Activated naive CD4-positive, alpha-beta T cell treated with Interleukin-2 at 50 U/mL for 16 hours (primary cell): ENCODE measurements at regions not wholly inside any gene's neighbourhood (a gene's known extent, or its start where the extent isn't known, plus 50 kb on each side); places are given as distances from the start of the nearest gene placed in this dataset.
"Not testable (repeated sequence)": the region's sequence is repeated elsewhere in the genome, so short reads cannot be mapped to it uniquely, and the experiment has no call there.

ENCODE experiments used
- DNase-seq: peaks from one replicate; pipeline ENCODE4 v3.0.0-alpha.2; 2020

GRCh38 chr17:72175787-72176515, 55.1 kb downstream of the SOX9 start:
- no peak for DNase-seq

- DNase-seq: no peak
These were observed 55.7 kb downstream of the SOX9 start for GRCh38 chr17:72176516-72176851.

GRCh38 chr17:72176951-72177660, 56.3 kb downstream of the SOX9 start:
- no peak for DNase-seq

GRCh38 chr17:72177738-72178137, 56.9 kb downstream of the SOX9 start:
- DNase-seq: no peak

GRCh38 chr17:72182371-72182873, 61.6 kb downstream of the SOX9 start:
- DNase-seq: no peak

- DNase-seq: no peak
These were observed 62.4 kb downstream of the SOX9 start for GRCh38 chr17:72183194-72183685.

GRCh38 chr17:72184805-72185204, 64.0 kb downstream of the SOX9 start:
- no peak for DNase-seq

- DNase-seq: no peak
These were observed 64.7 kb downstream of the SOX9 start for GRCh38 chr17:72185564-72185963.

- no peak for DNase-seq
These were observed 66.7 kb downstream of the SOX9 start for GRCh38 chr17:72187556-72187955.

GRCh38 chr17:72188801-72189200, 68.0 kb downstream of the SOX9 start:
- DNase-seq: no peak

GRCh38 chr17:72189768-72190593, 69.2 kb downstream of the SOX9 start:
- DNase-seq: no peak

GRCh38 chr17:72191356-72191755, 70.5 kb downstream of the SOX9 start:
- DNase-seq: no peak

GRCh38 chr17:72191921-72192799, 71.3 kb downstream of the SOX9 start:
- no peak for DNase-seq

GRCh38 chr17:72192800-72193192, 72.0 kb downstream of the SOX9 start:
- no peak for DNase-seq

GRCh38 chr17:72193391-72194106, 72.7 kb downstream of the SOX9 start:
- DNase-seq: no peak

- DNase-seq: not testable (repeated sequence)
These were observed 73.3 kb downstream of the SOX9 start for GRCh38 chr17:72194107-72194440.

- DNase-seq: no peak
These were observed 78.4 kb downstream of the SOX9 start for GRCh38 chr17:72199256-72199655.

- DNase-seq: no peak
These were observed 83.9 kb downstream of the SOX9 start for GRCh38 chr17:72204742-72205141.

- DNase-seq: no peak
These were observed 84.5 kb downstream of the SOX9 start for GRCh38 chr17:72205357-72205756.

GRCh38 chr17:72205822-72206221, 85.0 kb downstream of the SOX9 start:
- no peak for DNase-seq

- no peak for DNase-seq
These were observed 85.6 kb downstream of the SOX9 start for GRCh38 chr17:72206376-72206775.

GRCh38 chr17:72208832-72209231, 88.0 kb downstream of the SOX9 start:
- DNase-seq: no peak
